Activated B cell treated with CpG ODN at 0.5 μM for 24 hours (primary cell): ENCODE measurements at regions not wholly inside any gene's neighbourhood (a gene's known extent, or its start where the extent isn't known, plus 50 kb on each side); places are given as distances from the start of the nearest gene placed in this dataset.

Experiments used
- ATAC-seq: fragments of 200-7000 bp; cut with Tn5 transposase; one replicate; pipeline ENCODE4 v1.10.0; 2021; ENCODE audit warnings: low read depth, mild to moderate bottlenecking, moderate library complexity
- CTCF ChIA-PET: fragments of 350-600 bp; sonication (Branson Sonifier 250); formaldehyde crosslinking; loops from one replicate; lab custom pipeline; 2021; ENCODE audit warnings: antibody characterized with exemption; lab: Charles Lee
- POLR2A ChIA-PET: fragments of 350-600 bp; sonication (Branson Sonifier 250); formaldehyde crosslinking; loops from one replicate; lab custom pipeline; 2021; ENCODE audit warnings: antibody characterized with exemption; lab: Charles Lee
- DNase-seq: peaks from one replicate; pipeline ENCODE4 v3.0.0; 2022
- H3K27ac Mint-ChIP-seq: one replicate; pipeline ENCODE4 v1.8.0; 2020; ENCODE audit warnings: mixed read lengths
- H3K27me3 Mint-ChIP-seq: one replicate; pipeline ENCODE4 v1.8.0; 2021; ENCODE audit warnings: mixed read lengths
- H3K36me3 Mint-ChIP-seq: one replicate; pipeline ENCODE4 v1.8.0; 2021; ENCODE audit warnings: low read depth, mixed read lengths
- H3K4me1 Mint-ChIP-seq: one replicate; pipeline ENCODE4 v1.8.0; 2021; ENCODE audit warnings: mixed read lengths
- H3K4me3 Mint-ChIP-seq: one replicate; pipeline ENCODE4 v1.8.0; 2020; ENCODE audit warnings: mild to moderate bottlenecking, mixed read lengths
- H3K9me3 Mint-ChIP-seq: one replicate; pipeline ENCODE4 v1.8.0; 2020; ENCODE audit warnings: mixed read lengths
- intact Hi-C: fragments of 100-400 bp; cut with micrococcal nuclease; formaldehyde crosslinking; loops from one replicate; pipeline ENCODE4 v1.15.1; 2024
- TF ChIP-seq, protein P1 (sequence below): fragments of 200-600 bp; IDR thresholded peaks from one replicate; pipeline ENCODE4 v1.8.0; 2022; ENCODE audit warnings: antibody characterized with exemption, mild to moderate bottlenecking

DNA sequence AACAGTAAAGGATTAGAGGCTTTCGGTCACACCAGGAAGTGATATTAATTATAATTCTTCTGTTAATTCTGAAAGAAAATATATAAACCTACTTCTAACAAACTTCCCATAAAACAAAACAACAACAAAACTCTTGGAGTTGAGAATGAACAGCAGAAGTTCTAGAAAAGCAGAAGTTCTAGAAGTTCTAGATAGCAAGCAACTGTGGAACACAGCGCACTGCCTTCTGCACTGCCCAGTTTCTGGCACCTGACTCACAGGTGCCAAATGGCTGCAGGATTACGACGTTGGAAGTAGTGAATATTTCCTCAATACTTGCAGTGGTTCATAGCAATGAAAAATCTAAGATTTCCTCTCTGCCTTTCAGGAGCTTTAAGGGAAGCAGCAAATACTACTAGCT, 132.2 kb downstream of the OR13A1 start:
- CTCF ChIA-PET = no interaction called here
- DNase-seq (no peak), ATAC-seq (no peak)
- peaks cover 2% of the 10 kb centered on the region for H3K27me3 Mint-ChIP-seq
- intact Hi-C loops = no loop called here
- POLR2A ChIA-PET = no interaction called here
- H3K9me3 Mint-ChIP-seq = no peaks in the 10 kb centered on the region
- no peaks in the 10 kb centered on the region for H3K4me1 Mint-ChIP-seq
- TF ChIP-seq, protein P1, sequence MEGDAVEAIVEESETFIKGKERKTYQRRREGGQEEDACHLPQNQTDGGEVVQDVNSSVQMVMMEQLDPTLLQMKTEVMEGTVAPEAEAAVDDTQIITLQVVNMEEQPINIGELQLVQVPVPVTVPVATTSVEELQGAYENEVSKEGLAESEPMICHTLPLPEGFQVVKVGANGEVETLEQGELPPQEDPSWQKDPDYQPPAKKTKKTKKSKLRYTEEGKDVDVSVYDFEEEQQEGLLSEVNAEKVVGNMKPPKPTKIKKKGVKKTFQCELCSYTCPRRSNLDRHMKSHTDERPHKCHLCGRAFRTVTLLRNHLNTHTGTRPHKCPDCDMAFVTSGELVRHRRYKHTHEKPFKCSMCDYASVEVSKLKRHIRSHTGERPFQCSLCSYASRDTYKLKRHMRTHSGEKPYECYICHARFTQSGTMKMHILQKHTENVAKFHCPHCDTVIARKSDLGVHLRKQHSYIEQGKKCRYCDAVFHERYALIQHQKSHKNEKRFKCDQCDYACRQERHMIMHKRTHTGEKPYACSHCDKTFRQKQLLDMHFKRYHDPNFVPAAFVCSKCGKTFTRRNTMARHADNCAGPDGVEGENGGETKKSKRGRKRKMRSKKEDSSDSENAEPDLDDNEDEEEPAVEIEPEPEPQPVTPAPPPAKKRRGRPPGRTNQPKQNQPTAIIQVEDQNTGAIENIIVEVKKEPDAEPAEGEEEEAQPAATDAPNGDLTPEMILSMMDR = no peak
- H3K27ac Mint-ChIP-seq = no peak overlapping the region
- H3K4me3 Mint-ChIP-seq = no peak overlapping the region
- H3K36me3 Mint-ChIP-seq = no peaks in the 10 kb centered on the region

DNA sequence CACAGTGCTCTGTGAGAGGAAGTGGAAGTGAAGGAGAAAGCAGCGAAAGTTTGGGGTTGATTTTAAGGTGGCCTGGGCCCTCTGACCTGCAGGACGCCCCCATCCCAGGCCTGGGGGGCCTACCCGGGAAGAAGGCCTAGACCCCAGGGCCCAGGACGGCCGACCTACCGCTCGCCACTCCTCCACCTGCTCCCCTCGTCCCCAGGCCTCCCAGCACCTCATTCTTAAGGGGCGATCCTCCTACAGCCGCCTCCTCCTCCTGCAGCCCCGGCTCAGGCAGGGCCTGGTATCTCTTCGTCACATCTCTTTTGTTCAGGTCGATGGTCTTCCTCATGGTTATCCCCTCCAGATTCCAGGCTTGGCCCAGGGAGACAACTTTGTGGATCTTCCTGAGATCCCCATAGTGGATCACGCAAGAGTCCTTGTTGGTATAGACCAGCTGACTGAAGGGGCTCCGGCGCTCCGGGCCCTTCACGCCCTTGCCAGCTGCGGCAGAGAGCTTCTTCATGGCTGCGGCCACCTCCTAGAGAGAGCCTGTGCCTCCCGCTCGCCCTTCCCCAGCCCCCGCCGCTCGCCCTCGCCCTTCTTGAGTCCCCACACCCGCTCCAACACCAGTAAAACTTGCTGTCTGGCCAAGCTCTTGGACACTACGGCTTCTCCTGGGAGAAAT, 117.5 kb downstream of the OR13A1 start:
- ATAC-seq (no peak), DNase-seq (no peak)
- ChIA-PET POLR2A (no interaction called here), CTCF (no interaction called here)
- TF ChIP-seq, protein P1 = no peak
- no peaks in the 10 kb centered on the region for H3K9me3 Mint-ChIP-seq
- H3K4me1 Mint-ChIP-seq = no peaks in the 10 kb centered on the region
- H3K27ac Mint-ChIP-seq = no peak overlapping the region
- no peaks in the 10 kb centered on the region for H3K36me3 Mint-ChIP-seq
- H3K27me3 Mint-ChIP-seq = peaks cover 4% of the 10 kb centered on the region
- intact Hi-C loops = no loop called here
- H3K4me3 Mint-ChIP-seq = no peak overlapping the region

DNA sequence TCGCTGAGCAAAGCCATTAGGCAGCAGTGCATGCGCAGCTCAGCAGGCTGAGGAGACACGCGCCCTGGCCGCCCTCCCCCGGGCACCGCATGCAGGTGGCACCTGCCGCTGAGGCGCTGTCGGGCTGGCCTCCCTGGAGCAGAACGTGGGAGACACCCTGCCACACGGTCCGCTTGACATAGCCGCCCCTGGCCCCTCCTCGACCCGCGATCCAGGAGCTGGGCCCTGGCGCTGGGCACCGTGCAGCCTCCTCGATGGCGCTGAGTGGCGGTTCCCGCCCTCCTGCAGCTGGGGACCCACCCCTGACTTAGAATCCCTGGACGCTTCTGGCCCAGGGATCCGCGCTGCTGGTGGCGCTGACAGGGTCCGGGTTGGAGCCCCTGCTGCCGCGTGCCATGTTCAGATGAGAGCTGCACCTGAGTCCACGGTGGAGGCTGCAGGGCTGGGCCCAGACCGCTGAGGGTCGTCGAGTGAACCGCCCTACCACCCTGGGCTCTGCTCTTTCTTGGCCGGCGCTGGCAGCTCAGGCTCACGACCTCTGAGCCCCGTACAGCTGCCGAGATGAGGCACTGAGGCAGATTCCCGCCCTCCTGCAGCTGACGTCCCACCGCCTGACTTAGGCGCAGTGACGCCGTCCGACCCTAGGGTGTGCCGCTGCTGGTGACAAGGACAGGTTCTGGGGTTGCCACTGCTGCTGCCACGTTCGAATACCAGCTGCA, 116.8 kb downstream of the OR13A1 start:
- intact Hi-C loops = no loop called here
- ChIA-PET CTCF (no interaction called here), POLR2A (no interaction called here)
- H3K4me1 Mint-ChIP-seq = no peaks in the 10 kb centered on the region
- no peaks in the 10 kb centered on the region for H3K36me3 Mint-ChIP-seq
- peaks cover 5% of the 10 kb centered on the region for H3K27me3 Mint-ChIP-seq
- DNase-seq (no peak), ATAC-seq (no peak)
- no peak overlapping the region for H3K4me3 Mint-ChIP-seq
- TF ChIP-seq, protein P1 = no peak
- no peaks in the 10 kb centered on the region for H3K9me3 Mint-ChIP-seq
- H3K27ac Mint-ChIP-seq = no peak overlapping the region

DNA sequence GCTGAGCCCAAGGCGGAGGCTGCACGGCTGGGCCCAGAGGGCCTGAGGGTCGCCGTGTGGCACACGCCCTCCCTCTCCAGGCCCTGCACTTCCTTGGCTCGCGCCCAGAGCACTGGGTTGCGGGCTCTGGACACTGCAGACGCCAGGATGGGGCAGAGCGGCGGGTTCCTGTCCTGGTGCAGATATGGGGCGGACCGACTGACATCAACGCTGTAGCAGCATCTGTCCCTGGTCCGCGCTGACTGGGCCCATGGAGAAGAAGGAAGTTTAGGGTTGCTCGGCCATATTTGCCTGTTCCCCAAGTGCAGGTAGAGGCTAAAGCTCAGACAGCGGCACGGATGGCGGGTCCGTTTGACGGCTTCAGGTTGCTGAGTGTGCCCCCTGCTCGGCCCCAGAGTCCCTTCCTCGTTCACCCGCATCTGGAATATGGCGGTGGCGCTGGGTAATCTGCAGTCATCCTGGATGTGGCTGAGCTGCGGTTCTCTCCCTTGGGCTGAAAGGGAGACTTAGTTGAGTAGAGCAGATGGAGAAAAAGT, 116.1 kb downstream of the OR13A1 start:
- no peaks in the 10 kb centered on the region for H3K4me1 Mint-ChIP-seq
- ATAC-seq (no peak), DNase-seq (no peak)
- intact Hi-C loops = no loop called here
- H3K4me3 Mint-ChIP-seq = no peak overlapping the region
- CTCF ChIA-PET = no interaction called here
- no peaks in the 10 kb centered on the region for H3K9me3 Mint-ChIP-seq
- no peak overlapping the region for H3K27ac Mint-ChIP-seq
- peaks cover 7% of the 10 kb centered on the region for H3K27me3 Mint-ChIP-seq
- H3K36me3 Mint-ChIP-seq = no peaks in the 10 kb centered on the region
- POLR2A ChIA-PET = no interaction called here
- TF ChIP-seq, protein P1 = no peak

DNA sequence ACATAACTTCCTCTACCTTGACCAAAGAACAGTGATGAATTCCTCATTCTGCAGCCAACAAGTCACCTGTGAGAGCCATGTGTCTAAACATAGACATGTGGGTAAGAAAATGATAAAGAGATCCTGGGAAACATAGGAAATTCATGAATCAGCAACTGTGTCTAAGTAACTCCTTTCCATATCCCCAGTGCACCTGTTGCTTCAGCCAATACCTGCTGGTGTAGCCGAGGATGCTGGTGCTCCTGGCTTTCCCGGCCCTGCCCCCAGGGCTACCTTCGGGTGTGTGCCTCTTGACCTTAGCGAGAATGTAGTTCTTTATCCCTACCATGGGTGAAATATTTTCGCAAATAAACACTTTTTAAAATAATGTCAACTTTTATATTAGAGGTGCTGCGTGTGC, 114.1 kb downstream of the OR13A1 start:
- ATAC-seq = no peak
- H3K27ac Mint-ChIP-seq = no peak overlapping the region
- TF ChIP-seq, protein P1 = no peak
- intact Hi-C loops = no loop called here
- H3K27me3 Mint-ChIP-seq = peaks cover 7% of the 10 kb centered on the region
- POLR2A ChIA-PET = no interaction called here
- CTCF ChIA-PET = no interaction called here
- no peak for DNase-seq
- H3K4me3 Mint-ChIP-seq = no peak overlapping the region
- no peaks in the 10 kb centered on the region for H3K4me1 Mint-ChIP-seq
- H3K9me3 Mint-ChIP-seq = no peaks in the 10 kb centered on the region
- no peaks in the 10 kb centered on the region for H3K36me3 Mint-ChIP-seq
